IPS DF 4.7 (cell line): ENCODE measurements at regions not wholly inside any gene's neighbourhood (a gene's known extent, or its start where the extent isn't known, plus 50 kb on each side); places are given as distances from the start of the nearest gene placed in this dataset.
"Not testable (repeated sequence)": the region's sequence is repeated elsewhere in the genome, so short reads cannot be mapped to it uniquely, and the experiment has no call there.

Experiments used
- DNase-seq: peaks from one replicate; pipeline ENCODE4 v3.0.0-alpha.2; 2013; ENCODE audit warnings: low spot score; ENCODE audit errors: extremely low read depth

GRCh38 chr2:52335727-52336126 lies 1303.8 kb upstream of the NRXN1 start:
- no peak for DNase-seq

GRCh38 chr2:52334185-52334584 lies 1302.3 kb upstream of the NRXN1 start:
- DNase-seq, result no peak

GRCh38 chr2:52327641-52328040 lies 1295.7 kb upstream of the NRXN1 start:
- DNase-seq, result no peak

DNA sequence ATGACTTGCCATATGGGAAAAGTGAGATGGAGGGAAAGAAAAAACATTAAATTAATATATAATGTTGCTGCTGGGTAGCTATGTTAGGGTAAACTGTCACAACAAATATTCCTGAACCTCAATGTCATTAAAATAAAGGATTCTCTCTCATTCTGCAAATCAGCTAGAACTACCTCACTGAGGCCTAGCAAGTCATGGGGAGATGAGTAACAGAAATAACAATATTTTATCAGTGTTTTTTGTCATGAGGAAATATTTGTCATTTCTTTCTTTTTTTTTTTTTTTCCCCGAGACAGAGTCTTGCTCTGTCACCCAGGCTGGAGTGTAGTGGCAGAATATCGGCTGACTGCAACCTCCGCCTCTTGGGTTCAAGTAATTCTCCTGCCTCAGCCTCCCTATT lies 1282.3 kb upstream of the NRXN1 start:
- no peak for DNase-seq

GRCh38 chr2:52312486-52312885 lies 1280.6 kb upstream of the NRXN1 start:
- DNase-seq, result no peak

- no peak for DNase-seq
Measured at GRCh38 chr2:52311862-52312261, 1279.9 kb upstream of the NRXN1 start.

- DNase-seq, result no peak
Measured at GRCh38 chr2:52308156-52308555, 1276.2 kb upstream of the NRXN1 start.

DNA sequence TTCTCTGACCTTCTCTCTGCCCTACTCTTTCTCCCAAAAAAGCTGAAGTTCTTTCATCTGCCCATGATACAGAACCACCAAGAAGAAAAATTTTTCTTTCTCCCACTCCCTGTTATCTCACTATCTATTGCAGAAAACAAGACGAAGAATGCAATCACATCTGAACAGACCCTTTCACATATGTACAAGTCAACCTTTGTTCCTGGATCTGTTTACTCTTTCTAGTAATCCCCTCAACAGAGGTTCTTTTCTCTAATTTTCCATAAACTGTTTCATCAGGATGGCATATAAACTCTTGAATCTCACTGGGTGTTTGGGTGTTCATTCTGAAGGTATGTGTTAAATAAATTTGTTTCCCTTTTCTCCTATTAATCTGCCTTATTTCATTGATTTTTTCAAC lies 1262.7 kb upstream of the NRXN1 start:
- no peak for DNase-seq

DNA sequence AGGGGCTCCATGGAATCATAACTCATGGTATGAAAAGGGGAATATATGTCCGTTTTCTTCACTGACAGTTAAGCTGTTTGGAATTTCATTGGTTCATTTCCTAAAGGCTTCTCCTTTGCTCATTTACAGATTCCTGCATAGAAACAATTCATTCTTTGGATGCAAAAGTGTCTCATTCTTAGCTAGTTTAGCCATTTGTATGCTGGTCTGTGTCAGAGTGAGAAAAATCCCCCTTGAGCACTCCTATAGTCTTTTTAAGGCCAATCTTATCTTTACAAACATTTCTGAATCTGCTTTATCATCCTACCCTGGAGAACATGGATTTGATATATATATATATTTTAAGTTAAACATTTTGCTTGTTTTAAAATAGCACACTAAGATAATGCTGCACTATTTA lies 1260.9 kb upstream of the NRXN1 start:
- DNase-seq, result no peak

DNA sequence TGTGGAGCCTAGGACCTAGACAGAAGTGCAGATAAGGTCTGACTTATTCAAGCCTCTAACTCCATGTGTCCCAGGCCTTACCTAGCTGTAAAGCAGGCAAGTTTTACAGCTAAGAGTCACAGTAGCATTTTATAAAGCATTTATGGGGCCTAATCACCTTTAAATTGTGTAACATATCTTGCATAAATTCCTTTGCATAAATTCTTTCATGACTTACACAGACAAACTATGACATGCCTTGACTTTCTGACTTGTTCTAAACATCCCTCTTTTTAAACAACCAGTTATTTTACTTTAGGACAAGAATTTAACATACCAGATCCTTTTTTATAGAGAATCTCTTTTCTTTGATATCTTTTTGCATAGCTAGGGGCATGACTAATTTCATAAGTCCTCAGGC lies 1257.8 kb upstream of the NRXN1 start:
- no peak for DNase-seq

- no peak for DNase-seq
Measured at GRCh38 chr2:52288596-52288995, 1256.7 kb upstream of the NRXN1 start.

GRCh38 chr2:52269696-52270485 lies 1238.0 kb upstream of the NRXN1 start:
- DNase-seq, result no peak

- no peak for DNase-seq
Measured at GRCh38 chr2:52264911-52265310, 1233.0 kb upstream of the NRXN1 start.

DNA sequence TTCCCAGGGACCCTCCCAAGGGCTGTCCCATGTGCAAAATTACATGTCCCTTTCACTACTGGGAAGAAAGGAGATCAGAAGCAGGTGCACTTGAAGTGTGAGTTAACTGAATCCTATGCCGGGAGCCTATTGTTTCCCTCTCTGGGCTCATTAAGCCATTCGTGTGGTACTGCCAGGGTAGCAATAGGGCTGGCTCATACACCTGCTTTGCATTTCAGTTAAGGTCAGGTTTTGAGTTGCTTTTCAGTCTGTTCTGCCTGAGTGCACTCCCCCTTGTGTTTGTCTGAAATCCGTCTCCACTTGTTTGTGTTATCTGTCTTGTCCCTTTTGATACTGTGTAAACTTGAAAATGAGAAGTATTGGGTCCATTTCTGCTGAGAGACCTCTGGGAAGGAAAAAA lies 1232.6 kb upstream of the NRXN1 start:
- DNase-seq, result no peak

GRCh38 chr2:52260904-52261303 lies 1229.0 kb upstream of the NRXN1 start:
- no peak for DNase-seq

- DNase-seq, result not testable (repeated sequence)
Measured at GRCh38 chr2:52258967-52259366, 1227.0 kb upstream of the NRXN1 start.

DNA sequence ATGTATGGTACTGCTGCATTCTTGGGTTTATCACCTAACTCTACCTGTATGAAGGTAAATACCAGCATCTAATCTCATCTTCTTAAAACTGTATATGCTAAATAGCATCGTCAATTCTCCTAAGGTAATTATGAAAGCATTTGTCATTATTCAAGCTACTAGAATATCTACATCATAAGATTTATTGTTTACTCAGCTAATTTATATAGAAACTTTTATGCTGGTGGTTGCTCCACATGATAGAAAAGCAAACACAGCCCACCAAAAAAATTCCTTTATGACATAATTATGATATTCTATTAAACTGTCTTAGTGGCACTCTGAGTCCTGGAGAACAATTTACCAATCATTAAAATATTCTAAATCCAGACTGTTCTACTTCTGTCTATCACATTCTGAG lies 1226.1 kb upstream of the NRXN1 start:
- DNase-seq, result no peak

DNA sequence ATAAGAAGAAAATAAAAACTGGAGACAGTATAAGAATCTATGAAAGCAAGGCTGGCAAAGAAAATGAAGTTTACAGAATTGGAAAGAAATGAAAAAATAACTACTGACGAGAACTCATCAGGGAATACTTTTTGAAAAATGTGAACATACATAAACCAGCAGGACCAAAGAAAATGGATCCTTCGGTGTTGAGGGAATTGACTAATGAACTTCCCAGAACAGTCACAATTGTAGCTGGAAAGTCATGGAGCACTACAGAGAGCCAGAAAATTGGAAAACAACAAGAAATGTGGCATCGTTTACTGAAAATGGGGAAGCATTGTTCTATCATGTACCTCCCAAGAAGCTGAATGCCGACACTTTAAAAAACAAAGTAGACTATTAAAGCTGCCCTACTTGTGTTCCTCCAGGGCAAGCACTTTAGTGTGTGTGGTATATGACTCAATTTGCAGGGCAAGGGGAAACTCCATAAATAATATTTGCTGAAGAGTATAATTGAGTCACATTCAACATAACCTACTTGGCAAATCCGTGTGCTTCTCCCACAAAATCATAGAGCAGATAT lies 1221.6 kb upstream of the NRXN1 start:
- DNase-seq, result no peak

DNA sequence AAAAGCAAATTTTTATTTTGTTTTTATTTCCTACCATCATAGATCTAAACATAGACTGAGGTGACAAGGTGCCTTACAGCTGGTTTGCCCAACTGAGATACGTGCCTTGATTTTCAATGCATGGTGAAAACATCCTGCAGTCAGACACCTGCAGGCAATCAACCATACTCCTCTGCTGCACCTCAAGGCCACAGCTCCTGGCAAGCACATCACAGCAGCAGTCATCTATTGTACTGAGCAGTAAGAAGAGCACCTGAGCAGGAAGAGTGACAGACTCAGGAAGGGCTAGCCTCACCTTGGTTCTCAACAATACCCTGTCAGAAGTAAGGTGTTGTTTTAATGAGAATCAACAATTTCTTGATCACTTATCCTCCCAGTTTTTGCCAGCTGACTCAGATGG lies 1206.8 kb upstream of the NRXN1 start:
- DNase-seq, result peak; percentile 33

DNA sequence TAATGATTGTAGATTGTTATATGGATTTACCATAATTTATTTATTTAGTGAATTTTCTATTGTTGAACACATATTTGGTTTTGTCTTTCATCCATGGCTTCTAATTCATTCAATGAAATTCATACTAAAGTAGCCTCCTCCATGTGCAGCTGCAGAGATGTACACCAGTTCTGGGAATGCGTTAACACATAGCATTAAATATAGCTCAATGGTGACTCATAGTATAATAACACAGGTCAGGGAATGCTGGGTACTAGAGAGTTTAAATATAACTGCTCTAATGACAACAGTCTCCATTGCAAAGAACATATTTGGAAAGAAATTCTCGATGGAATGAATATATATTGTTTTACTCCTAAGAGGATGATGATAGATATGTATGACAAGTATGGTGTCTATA lies 1190.2 kb upstream of the NRXN1 start:
- DNase-seq, result no peak

DNA sequence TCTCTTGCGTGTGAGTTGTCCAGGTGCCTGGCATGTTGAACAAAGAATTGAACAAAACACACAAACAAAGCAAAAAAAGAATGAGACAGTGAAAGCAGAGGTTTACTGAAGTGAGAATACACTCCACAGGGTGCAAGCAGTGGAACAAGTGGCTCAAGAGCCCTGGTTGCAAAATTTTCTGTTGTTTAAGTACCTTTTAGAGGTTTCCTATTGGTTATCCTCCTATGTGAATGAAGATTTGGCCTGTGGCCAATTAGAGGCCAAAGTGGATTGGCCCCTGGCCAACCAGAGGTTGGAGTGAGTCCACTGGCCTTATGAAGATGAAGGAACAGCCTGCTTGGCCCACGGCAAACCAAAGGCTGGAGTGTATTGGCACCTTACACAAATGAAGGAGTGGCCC lies 1188.5 kb upstream of the NRXN1 start:
- DNase-seq, result no peak

- DNase-seq, result no peak
Measured at GRCh38 chr2:52210611-52211010, 1178.7 kb upstream of the NRXN1 start.

DNA sequence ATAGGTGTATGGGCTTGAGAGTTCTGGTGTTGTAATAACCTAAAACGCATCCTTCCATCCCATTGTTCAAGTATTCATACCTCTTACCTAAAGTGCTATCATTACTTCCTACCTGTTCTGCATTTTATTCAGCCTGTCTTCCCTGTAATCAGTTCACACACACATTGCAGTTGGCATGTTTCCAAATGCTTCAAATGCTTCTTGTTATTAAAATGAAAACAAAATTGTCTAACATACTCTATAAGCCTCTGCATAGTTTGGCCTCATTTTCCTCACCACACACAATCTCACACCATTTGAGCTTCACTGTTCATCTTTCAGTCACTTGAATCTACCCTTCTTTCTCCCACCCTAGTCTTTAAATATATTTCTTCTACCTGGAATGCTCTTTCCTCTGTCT lies 1178.2 kb upstream of the NRXN1 start:
- no peak for DNase-seq
